ENCODE measurements at regions not wholly inside any gene's neighbourhood (a gene's known extent, or its start where the extent isn't known, plus 50 kb on each side); places are given as distances from the start of the nearest gene placed in this dataset.

DNA sequence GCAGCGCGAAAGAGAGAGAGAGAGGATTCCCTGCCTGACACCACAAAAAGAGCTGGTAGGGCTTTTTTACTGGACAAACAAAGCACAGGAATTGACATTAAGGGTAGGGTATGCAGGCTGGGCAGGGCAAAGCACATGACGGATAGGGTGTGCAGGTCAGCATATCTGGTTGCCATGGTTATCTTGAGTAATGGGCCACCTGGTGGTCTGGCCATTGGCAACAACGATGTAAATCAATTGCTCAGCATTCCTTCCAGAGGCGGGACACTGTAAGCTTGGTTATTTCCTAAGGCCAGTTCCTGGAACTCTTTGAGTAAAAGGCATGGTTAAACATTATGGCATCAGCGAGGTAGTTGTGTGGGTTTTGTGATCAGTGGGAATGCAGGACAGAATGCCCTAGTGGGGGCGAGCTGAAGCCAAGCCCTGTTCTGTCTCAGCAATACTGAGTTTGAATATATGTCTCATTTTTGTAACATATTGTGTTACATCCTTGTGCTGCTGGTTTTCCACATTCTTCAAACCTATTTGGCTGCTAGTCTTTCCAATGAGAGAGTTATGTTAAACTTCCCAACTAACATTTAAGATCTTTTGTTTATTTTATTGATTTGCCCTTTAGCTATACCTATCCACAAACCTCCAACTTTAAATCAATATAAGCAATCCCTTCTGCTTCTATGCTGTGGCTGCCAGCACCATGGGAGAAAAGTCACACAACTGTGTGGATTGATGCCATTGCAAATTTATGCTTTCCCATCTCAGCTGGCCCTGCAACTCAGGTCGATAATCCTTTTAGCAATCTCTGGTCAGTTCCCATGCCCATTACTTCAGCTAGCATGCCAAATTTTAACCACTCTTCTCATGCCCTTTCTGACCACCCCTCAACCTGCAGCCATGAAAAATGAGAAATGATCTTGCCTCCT lies 396.7 kb upstream of the PDE3A start:
- H3K27ac Mint-ChIP-seq, result no peak overlapping the region
- CTCF ChIA-PET, result no interaction called here
- no peaks in the 10 kb centered on the region for H3K27me3 Mint-ChIP-seq
- DNase-seq, result no peak
- H3K36me3 Mint-ChIP-seq, result no peaks in the 10 kb centered on the region
- H3K4me3 Mint-ChIP-seq, result no peak overlapping the region
- peaks cover 5% of the 10 kb centered on the region for H3K9me3 Mint-ChIP-seq
- no peaks in the 10 kb centered on the region for H3K4me1 Mint-ChIP-seq

DNA sequence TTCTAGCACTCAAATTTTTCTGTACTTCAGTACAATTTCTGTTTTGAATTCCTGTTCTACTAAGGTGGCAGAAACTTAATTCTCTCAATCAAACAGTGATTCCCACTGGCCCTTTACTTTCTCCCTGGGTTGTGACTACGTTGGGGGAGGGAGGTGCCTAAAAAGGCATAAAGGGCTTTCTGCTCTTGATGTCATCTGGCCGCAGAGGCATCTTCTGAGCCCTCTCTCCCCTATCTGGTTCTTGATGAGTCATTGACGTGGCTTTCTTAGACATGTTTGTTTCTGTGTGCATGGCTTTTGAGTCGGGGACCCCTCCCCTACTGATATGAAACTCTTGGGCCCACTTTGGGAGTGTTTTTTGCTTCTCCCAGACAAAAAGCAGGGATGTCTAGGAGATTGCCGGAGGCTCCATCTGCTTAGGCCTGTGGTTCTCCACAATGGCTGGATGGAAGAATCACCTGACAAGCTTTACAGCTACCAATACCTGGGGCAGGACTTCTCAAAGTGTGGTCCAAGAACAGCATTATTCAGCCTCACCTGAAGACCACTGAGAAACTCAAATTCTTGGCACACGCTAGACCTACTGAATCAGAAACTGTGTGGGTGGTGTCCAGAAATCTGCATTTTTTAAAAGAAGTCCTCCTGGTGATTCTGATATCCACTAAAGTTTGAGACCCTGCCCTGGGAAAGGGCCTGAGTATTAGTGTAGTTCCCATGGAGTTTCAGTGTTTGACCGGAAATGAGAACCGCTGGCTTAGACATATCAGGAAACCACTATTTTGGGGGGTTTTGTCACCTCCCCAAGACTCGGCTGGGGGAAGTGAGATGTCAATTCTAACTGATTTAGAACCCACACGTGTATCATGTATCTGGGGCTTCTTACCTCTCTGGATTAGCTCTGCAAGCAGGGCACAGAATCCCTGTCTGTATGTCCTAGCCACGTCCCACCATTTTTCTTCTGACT lies 395.7 kb upstream of the PDE3A start:
- CTCF ChIA-PET, result no interaction called here
- no peak overlapping the region for H3K4me3 Mint-ChIP-seq
- H3K4me1 Mint-ChIP-seq, result no peaks in the 10 kb centered on the region
- no peak for DNase-seq
- peaks cover 5% of the 10 kb centered on the region for H3K9me3 Mint-ChIP-seq
- no peak overlapping the region for H3K27ac Mint-ChIP-seq
- H3K27me3 Mint-ChIP-seq, result no peaks in the 10 kb centered on the region
- H3K36me3 Mint-ChIP-seq, result no peaks in the 10 kb centered on the region

DNA sequence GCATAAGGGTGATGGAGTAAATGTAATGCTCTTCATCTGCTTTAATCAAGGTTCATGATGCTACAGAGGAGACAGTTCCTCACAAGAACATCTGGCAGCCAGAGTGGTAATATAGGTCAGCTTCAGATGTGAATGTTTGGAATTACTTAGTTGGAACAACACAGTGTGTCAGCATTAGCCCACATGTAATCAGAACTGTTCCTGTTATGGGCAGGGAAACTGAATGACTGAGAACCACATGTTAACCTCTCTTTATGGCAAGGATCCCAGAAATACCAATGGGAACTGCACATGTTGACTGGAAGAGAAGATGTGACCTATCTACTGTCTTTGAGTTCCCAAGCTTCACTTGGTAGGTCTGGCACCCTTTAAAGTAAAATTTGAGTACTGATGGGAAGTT lies 390.1 kb upstream of the PDE3A start:
- Mint-ChIP-seq H3K27me3 (no peaks in the 10 kb centered on the region), H3K4me1 (no peaks in the 10 kb centered on the region), H3K4me3 (no peak overlapping the region), H3K9me3 (peaks cover 5% of the 10 kb centered on the region), H3K36me3 (no peaks in the 10 kb centered on the region), H3K27ac (no peak overlapping the region)
- no peak for DNase-seq
- CTCF ChIA-PET, result interaction anchor here (0.6 kb wide), 1 partner anchor 125 kb away, joined by 5 read pairs; no protein-coding TSS in a partner anchor

DNA sequence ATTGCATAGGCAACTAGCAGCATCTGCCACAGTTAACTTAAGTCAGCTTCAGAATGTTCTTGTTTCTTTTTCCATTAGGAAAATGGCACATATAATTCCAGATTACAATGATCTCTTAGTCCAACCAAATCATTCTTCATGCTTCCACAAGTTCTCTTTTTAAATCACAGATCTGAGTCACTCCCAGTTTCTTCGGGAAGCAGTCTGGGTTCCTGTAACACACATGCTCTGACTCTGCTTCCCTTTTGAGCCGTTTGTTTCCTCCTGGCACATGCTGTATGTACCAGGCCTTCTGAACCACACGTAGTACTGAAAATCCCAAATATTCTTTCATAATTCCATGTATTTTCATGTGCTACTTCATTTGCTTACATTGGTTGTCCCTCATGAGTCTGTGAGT lies 388.8 kb upstream of the PDE3A start:
- DNase-seq, result no peak
- Mint-ChIP-seq H3K9me3 (peaks cover under 1% of the 10 kb centered on the region), H3K27ac (no peak overlapping the region), H3K4me3 (no peak overlapping the region), H3K27me3 (no peaks in the 10 kb centered on the region), H3K36me3 (no peaks in the 10 kb centered on the region), H3K4me1 (no peaks in the 10 kb centered on the region)
- CTCF ChIA-PET, result no interaction called here

DNA sequence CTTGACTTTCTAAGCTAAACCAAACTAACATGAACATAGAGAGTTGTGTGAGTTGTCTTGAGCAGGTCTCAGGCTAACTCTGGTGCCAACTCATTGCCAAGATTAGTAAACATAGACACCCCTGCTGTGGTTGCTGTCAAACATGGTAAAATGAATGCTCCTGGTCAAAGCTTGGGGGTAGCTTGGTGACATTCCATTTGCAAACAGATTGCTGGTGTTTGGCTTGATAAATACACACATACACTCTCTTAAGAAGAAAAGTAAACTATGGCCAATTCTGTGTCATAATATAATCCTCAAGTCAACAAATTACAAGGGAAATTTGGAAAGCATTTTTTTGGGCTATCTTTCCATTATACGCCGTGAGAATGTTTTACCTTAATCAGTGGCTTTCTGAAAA lies 386.4 kb upstream of the PDE3A start:
- DNase-seq, result no peak
- Mint-ChIP-seq H3K27ac (no peak overlapping the region), H3K27me3 (no peaks in the 10 kb centered on the region), H3K36me3 (no peaks in the 10 kb centered on the region), H3K4me3 (no peak overlapping the region), H3K4me1 (no peaks in the 10 kb centered on the region), H3K9me3 (no peaks in the 10 kb centered on the region)
- CTCF ChIA-PET, result no interaction called here

DNA sequence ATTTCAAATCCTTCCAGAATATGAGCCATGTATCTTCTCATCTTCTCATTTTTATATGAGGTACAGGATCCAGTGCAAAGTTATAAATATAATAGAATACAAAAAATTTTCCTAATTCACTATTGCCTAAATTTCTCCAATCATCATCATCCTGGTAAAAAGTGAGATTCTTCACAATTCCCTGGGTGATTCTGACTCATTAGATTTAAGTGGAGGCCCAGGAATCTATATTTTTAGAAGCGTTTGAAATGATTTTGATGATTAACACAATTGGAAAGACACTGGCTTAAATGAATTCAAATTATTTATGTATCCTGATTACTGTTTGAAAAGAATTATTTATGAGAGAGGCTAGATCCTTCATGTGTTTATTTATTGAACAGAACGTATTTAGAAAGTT lies 380.3 kb upstream of the PDE3A start:
- no peaks in the 10 kb centered on the region for H3K27me3 Mint-ChIP-seq
- H3K27ac Mint-ChIP-seq, result no peak overlapping the region
- CTCF ChIA-PET, result no interaction called here
- H3K36me3 Mint-ChIP-seq, result no peaks in the 10 kb centered on the region
- no peak for DNase-seq
- H3K9me3 Mint-ChIP-seq, result peaks cover 3% of the 10 kb centered on the region
- no peak overlapping the region for H3K4me3 Mint-ChIP-seq
- no peaks in the 10 kb centered on the region for H3K4me1 Mint-ChIP-seq

DNA sequence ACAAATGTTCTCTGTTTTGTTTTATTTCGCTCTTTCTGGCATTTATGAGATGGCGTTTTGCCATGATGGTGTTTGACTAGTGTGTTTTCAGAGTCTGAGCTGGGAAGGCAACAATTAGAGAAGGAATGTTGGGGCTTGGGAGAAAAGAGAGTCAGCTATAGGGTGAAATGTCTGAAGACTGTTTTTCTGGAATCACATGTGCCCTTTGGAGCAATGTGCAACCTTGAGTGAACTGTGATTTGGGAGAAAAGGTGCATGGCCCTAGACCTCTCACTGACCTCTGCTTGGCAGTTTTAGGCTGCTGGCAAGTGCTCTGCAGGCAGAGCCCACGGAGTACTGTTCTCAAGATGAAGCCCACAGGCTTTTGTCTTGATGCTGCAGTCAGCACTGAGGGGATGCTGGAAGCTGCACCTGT lies 379.9 kb upstream of the PDE3A start:
- Mint-ChIP-seq H3K27ac (no peak overlapping the region), H3K9me3 (peaks cover 3% of the 10 kb centered on the region), H3K36me3 (no peaks in the 10 kb centered on the region), H3K4me1 (no peaks in the 10 kb centered on the region), H3K27me3 (no peaks in the 10 kb centered on the region), H3K4me3 (no peak overlapping the region)
- no peak for DNase-seq
- CTCF ChIA-PET, result interaction anchor here (0.6 kb wide), 1 partner anchor 129 kb away, joined by 4 read pairs; no protein-coding TSS in a partner anchor

DNA sequence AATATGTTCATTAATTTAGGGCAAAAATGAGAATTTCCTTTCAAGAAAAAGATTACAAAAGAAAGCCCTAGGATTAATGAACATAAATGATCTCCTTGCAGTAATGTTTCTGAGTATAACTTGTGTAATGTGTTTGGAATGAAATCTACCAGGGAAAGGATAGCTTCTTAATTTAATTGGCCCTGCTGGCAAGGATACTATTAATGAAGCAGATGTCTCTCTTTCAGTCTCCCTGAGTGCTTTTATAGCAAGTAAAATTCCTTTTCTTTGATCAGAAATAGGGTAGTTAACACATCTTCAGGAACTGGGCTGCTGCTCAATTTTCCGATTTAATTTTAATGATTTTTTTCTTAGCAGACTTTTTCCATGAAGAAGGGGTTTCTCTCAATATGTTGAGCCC lies 379.4 kb upstream of the PDE3A start:
- H3K4me1 Mint-ChIP-seq, result no peaks in the 10 kb centered on the region
- CTCF ChIA-PET, result interaction anchor here (0.6 kb wide), 1 partner anchor 129 kb away, joined by 4 read pairs; no protein-coding TSS in a partner anchor
- H3K27me3 Mint-ChIP-seq, result no peaks in the 10 kb centered on the region
- H3K4me3 Mint-ChIP-seq, result no peak overlapping the region
- DNase-seq, result no peak
- no peaks in the 10 kb centered on the region for H3K36me3 Mint-ChIP-seq
- peaks cover 3% of the 10 kb centered on the region for H3K9me3 Mint-ChIP-seq
- no peak overlapping the region for H3K27ac Mint-ChIP-seq

DNA sequence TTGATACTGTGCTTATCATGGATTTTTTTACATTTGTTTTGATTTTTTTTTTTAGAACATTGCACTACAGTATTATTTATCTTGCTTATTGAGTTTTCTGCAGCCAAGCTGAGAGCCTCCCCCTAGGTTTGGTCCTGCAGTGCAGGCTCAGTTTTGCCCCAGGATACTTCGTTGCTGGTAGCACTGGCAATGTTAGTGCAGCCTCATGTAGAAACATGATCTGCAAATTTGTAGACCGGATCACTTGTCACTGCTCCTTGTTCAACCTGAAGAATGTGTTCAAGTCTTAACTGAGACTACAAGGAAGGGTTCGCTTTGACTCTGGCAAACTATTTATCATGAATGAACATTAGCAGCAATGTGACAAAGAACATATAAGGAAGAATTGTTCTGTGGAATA lies 377.2 kb upstream of the PDE3A start:
- H3K27me3 Mint-ChIP-seq, result no peaks in the 10 kb centered on the region
- no peaks in the 10 kb centered on the region for H3K36me3 Mint-ChIP-seq
- no peak overlapping the region for H3K27ac Mint-ChIP-seq

DNA sequence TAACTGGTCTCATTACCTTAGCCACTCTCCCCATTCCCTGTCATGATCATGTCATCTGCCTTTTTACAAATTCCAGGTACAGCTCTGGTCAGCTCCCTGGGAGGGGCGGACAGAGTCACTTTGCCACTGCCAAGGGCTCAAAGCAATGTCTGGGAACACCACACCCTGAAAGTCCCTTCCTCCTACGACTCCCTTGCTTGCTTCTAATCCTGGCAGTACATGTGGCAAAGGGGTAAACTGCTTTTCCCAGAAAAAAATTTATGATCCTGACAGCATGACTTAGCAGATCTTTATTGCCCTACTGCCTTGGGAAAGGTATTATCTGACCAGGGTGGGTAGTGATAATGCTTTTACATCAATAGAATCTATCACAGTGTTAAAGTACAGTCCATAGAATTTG lies 376.0 kb upstream of the PDE3A start:
- H3K9me3 Mint-ChIP-seq, result peaks cover 3% of the 10 kb centered on the region
- CTCF ChIA-PET, result no interaction called here
- no peak overlapping the region for H3K27ac Mint-ChIP-seq
- H3K4me3 Mint-ChIP-seq, result no peak overlapping the region
- no peaks in the 10 kb centered on the region for H3K4me1 Mint-ChIP-seq
- no peak for DNase-seq
- no peaks in the 10 kb centered on the region for H3K36me3 Mint-ChIP-seq
- H3K27me3 Mint-ChIP-seq, result no peaks in the 10 kb centered on the region

More for the DNA sequence above, 377.2 kb upstream of the PDE3A start:
- CTCF ChIA-PET, result no interaction called here
- H3K4me3 Mint-ChIP-seq, result no peak overlapping the region
- DNase-seq, result no peak
- H3K9me3 Mint-ChIP-seq, result peaks cover 3% of the 10 kb centered on the region
- no peaks in the 10 kb centered on the region for H3K4me1 Mint-ChIP-seq

DNA sequence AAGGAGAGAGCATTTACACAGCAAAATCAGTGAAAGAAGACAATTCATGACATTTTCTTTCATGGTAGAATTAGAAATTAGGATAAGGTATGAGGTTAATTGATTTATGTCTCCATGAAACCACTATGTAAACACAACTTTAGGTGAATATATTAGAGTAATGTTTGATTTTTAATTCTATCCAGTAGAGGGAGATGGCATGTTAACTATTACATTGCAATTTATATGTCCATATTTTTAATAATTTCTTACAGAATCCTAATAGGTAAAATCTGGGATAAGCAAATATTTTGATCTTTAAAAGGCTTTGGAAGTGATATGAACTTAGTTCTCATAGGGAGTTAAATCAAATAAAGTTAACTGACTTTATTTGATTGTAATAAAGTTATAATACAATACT lies 373.4 kb upstream of the PDE3A start:
- Mint-ChIP-seq H3K4me3 (no peak overlapping the region), H3K9me3 (no peaks in the 10 kb centered on the region), H3K4me1 (no peaks in the 10 kb centered on the region), H3K27ac (no peak overlapping the region), H3K36me3 (no peaks in the 10 kb centered on the region), H3K27me3 (no peaks in the 10 kb centered on the region)
- no peak for DNase-seq
- CTCF ChIA-PET, result no interaction called here

DNA sequence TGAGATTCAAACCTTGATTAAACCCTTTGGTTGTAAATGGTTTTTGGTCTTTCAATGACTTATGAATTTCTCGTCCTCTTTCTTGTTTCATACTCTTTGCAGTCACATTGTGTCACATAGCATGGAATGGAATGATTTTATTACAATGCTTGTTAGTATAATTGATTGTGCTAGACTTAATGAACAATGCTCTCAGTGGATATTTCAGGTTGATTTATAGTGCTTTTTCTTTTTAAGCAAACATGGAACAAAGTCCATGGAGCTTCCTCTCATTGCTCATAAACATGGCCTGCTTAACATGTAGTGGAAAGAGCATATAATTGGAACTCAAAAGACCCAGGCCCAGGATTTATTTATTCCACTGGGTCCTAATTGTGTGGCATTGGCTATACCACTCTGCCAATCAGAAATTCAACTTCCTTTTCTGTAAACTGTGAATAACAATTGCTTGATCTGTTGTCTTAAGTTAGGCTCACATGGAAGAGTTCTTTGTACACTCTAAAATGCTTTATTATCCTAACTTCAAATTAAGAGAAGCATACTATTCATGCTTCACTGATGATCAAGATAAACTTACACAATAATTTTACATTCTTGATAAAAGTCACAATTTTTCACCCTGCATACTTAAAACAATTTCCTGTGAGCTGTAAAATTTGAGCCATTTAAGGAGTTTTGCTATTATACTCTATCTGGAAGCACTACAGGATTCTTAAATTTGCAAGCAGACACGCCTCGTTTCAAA lies 370.5 kb upstream of the PDE3A start:
- H3K9me3 Mint-ChIP-seq, result peaks cover 1% of the 10 kb centered on the region
- H3K4me3 Mint-ChIP-seq, result no peak overlapping the region
- CTCF ChIA-PET, result no interaction called here
- no peak for DNase-seq
- H3K27me3 Mint-ChIP-seq, result no peaks in the 10 kb centered on the region
- no peaks in the 10 kb centered on the region for H3K4me1 Mint-ChIP-seq
- no peaks in the 10 kb centered on the region for H3K36me3 Mint-ChIP-seq
- no peak overlapping the region for H3K27ac Mint-ChIP-seq

DNA sequence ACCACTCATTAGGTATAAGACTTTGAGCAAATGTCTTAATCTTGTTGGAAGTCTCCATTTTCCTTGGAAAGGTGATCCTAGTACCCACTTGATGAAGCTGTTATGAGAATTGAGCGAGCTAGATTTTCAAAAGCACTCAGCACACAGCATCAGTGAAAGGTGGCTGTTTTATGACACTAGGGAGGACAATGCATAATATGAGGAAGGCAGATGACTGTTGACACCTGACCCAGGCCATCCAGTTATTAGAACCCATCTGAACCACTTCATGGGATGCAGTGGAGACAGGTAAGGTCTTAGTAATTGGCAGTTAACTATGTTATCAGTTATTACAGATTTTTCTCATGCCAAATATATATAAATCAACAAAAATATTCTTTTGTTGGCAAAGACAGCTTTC lies 369.9 kb upstream of the PDE3A start:
- Mint-ChIP-seq H3K9me3 (peaks cover 1% of the 10 kb centered on the region), H3K27ac (no peak overlapping the region), H3K36me3 (no peaks in the 10 kb centered on the region), H3K27me3 (no peaks in the 10 kb centered on the region), H3K4me1 (no peaks in the 10 kb centered on the region), H3K4me3 (no peak overlapping the region)
- DNase-seq, result no peak
- CTCF ChIA-PET, result no interaction called here

All from activated naive CD4-positive, alpha-beta T cell treated with anti-CD3 and anti-CD28 coated beads, Interleukin-2, amount 10 ng/mL, durations not matched to agents 7 days and 5 days (primary cell).